T-helper 1 cell treated with Interleukin-12 subunit alpha and Interleukin-12 subunit beta and Interleukin-4 antibody, amounts not matched to agents 30 ng/mL and 1 ng/mL, for 36 hours (primary cell): ENCODE measurements at regions not wholly inside any gene's neighbourhood (a gene's known extent, or its start where the extent isn't known, plus 50 kb on each side); places are given as distances from the start of the nearest gene placed in this dataset.

Experiments
- intact Hi-C: fragments of 100-400 bp; cut with micrococcal nuclease; formaldehyde crosslinking; loops from one replicate; pipeline ENCODE4 v1.15.1; 2024

DNA sequence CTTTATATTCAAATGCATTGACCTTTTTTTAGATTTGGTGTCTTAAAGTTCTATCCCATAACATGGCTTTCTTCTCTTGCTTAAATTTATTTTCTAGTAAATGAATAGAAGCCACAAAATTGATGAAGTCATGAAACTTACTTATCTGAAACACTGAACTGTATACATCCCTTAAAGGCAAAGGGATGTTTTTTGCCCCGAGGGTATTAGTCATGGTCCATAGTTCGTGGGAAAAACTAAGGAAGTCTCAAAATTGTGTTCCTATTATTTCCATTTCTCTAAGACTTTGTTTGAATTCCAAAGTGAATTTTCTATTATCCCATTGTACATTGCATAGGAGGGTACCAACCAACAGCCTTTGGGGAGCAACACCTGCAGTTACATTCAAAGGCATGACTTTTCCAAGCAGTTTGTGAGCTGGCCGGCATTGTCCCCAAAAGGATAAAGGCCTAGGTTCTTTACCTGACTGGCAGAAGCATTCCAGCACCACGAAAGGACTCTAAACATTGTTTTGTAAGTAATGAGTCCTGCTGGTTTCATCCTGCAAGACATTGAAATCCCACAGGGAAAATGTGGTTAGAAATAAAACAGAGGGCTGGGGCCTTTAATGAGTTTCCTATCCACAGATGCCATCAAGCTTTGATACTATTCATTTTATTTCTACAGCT is 473.5 kb downstream of the PRKD1 start:
- intact Hi-C loops = no loop called here

DNA sequence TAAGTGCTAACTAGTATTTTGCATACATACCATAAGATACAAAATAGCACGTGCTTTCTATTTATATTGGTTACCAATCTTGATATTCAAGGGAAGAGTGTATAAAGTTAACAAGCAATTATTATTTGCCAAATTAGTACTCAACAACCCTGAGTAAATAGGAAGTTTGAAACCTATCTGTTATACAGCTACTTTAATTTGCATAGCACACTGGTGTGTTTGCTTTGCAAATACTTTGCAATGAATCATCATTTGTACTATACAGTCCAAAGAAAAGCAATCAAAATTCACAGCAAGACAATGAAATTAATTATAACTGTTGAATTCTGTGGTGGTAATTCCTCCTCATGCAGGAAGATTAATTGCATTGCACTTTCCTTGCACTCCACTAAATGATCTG is 469.1 kb downstream of the PRKD1 start:
- intact Hi-C loops = no loop called here

DNA sequence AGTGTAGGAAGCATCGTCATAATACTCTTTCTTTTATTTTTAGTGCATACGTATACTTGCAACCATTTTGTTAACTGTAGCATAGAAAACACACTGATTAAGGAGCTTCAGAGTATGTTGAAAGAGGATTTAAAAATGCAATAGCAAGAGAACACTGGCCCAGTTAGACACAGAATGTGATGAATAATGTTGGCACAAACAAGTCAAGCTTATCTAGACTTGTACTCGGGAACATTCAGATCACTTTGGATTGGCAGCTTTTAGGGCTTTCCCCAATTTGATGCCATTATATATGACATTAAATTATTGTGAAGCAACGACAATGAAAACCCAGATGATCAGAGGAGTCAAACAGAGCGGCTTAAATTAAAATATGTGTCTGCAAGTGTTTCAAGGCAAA is 468.1 kb downstream of the PRKD1 start:
- intact Hi-C loops = no loop called here

DNA sequence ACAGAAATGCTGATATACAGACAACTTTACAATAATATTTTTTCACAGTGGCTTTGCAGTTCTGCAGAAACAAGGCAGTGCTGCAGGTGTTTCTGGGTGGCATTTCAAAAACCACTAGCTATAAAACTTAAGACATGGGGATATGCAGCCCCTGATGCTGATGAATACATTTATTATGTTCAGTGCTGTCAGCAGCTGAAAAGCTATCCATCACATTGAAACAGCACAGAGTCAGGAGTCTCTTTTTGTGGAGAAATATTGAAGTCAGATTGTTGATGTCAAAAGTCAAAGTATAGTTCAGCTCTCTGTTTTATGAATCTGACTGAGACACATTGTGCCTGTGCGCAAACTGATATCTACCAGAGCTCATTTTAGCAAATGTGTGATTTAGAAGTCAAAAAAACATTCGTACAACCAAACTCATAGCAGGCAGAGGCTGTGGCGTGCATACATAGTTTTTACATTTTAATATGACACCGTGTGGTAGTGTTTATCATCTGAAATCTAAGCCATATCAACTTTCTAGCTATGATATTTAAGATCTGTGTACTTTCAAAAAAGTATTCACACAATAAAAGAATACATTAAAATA is 467.6 kb downstream of the PRKD1 start:
- intact Hi-C loops = no loop called here

DNA sequence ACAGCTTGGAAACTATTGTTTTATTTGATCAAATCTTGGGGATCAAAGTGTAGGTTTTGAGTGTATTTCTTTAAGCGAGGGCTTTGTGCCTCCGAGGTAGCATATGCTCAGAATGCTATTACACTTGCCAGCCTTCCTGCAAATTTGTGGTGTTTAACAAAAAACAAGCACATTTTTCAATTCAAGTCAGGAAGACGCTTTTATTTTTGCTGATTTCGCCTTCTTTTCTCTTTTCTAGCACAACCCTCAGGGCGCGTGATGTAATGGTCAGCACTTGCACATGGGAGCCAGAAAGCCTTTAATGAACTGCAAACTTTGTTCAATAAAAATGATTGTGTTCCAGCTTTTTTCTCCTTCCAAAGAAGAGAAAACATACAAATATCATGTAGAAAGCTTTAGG is 466.5 kb downstream of the PRKD1 start:
- intact Hi-C loops = no loop called here

DNA sequence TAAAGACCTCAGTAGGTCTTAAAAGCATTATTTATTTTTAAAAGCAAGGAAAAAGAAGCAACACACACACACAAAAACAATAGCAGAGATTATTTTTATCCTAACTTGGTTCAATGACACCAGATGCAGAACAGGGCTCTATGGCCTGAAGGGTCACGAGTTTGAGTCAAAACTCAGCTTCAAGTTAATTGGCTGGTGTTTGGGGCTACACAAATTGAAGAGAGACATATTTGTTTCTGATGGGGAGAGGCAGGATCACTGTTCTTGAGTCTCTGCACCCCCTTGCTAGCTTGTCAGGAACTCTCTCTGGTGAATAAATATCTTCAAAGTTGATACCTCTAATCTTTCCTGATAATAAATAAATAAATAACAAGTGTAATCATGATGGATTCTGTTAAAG is 466.1 kb downstream of the PRKD1 start:
- intact Hi-C loops = no loop called here

DNA sequence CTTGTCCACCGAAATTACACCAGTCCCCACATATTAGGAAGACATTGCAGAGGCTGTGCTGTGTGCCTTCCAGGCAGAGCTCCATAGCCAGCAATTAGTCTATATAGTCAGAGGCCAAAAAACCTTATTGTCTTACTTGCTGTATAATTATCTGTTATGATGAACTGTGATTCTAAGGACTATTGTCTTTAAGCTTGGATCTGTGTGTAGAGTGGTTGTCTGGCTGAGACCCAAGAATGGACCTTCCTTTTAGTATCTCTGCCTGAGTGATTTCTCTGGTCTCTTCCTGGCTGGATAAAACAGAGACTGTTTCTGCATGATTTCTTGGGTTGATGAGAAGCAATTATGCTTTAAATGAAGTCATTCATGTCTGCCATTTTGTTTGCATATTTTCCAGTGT is 465.3 kb downstream of the PRKD1 start:
- intact Hi-C loops = no loop called here

DNA sequence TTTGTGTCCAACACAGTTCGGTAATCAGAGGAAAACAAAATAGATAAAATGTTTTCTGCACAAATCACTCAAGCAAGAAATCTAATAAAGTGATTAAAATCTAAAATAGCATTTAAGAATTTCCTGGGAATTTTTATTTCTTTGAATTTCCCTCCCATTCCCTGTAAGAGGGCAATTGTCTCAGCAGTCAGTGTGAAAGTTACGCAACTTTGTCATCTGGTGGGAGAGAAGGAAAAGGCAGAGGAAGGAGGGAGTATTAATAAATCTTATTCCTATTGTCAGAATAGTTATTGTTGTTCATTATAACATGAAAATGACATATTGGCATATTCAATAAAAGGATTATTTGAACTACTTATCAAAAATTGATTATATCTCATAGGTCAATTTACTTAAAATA is 464.9 kb downstream of the PRKD1 start:
- intact Hi-C loops = no loop called here

DNA sequence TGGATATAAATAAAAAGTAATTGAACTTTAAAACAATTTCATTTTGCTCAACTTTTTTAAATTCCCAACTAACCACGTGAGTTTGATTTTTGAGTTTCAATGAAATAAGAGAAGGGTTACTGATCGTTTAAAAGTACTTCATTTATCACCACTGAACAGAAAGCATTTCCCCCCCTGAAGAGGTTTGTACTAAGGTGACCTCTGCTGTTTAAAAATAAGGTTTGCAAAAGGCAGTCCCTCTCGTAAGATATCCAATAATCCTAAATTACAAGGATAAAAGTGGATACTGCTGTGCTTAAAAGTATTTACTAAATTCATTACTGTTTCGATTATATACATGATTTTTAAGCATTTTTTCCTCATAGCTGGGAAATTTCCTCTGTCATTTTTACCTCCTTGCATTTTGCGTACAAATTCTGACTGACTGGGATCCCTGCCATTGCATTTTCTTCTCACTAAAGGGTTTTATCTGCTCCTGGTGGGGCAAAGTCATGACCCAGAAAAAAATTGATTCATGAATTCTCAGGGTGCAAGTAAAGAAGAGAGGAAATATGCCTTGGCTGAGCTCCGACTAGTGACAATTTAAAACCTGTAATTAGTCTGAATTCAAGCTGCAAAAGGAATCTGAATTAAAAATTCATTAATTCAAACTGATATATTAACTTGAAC is 463.8 kb downstream of the PRKD1 start:
- intact Hi-C loops = no loop called here

DNA sequence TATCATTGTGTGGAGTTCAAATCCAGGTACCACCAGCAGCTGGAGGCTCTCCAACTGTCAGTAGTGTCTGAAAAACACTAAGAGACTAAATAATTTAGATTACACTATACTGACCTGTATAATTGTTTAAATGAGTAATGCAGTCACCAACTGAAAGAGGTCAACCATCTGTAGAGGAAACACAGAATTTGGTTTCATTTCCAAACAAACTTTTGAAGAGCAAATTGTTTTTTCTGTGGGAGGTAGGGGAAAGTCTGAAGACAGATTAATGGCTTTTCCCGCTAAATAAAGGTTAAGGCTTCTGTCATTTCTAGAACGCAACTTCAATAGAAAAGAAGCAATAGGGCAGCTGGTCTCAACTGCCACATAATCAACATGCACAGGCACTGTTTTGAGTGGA is 462.6 kb downstream of the PRKD1 start:
- intact Hi-C loops = no loop called here

DNA sequence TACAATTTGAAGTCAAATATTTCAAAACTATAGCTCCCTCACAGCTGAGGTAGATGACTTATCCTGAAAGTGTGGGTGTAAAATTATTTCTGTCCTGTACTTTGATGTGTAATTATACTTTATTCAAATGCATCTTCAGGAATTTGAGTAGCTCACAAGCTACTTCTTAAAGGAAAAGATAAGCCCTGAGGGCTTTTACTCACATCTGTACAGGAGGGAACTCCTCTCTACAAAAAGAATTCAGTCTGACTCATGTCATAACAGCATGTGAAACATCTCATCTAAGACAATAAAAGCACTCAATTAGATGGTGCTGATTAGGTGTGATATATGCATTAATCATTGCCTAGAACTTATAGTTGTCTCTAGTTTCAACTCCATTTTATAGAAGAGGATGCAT is 452.0 kb downstream of the PRKD1 start:
- intact Hi-C loops = no loop called here

DNA sequence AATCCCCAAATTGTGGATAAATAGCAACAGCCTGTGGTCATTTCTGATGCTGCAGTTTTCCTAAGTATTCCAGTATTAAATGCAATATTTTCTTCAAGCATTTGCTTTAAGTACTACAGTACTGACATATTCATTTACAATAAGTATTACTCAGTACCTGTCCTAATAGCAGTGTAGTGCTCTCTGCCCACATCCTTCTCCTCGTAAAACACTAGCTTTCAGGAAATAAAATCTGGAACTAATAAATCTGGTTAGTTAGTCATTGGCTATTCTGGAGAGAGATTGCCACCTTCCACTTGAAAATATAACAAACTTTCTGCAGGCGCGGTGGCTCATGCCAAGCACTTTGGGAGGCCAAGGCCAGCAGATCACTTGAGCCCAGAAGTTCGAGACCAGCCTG is 441.5 kb downstream of the PRKD1 start:
- intact Hi-C loops = no loop called here

DNA sequence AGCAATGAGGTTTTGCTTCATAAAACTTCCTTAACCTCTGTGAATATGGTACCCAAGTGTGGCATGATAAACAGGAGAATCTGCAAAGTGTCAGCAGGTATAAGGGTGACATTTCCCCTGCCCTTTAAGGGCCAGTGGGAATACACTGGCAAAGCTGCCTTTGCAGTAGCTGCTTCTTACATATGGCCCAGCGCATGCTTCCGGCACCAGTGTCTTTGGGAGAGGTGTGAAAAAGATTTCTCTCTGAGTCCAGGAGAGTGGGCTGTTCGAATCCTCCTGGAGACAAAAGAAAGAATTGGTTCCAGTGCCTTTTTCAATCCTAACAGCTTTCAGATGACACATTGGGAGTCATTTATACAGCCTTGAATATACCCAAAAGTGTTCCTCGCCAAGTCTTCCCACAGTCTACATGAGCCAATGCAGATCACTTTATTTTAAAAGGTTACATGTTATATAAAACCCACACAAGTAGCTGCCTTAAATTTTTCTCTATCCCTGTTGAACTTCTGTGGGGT is 437.7 kb downstream of the PRKD1 start:
- intact Hi-C loops = no loop called here

DNA sequence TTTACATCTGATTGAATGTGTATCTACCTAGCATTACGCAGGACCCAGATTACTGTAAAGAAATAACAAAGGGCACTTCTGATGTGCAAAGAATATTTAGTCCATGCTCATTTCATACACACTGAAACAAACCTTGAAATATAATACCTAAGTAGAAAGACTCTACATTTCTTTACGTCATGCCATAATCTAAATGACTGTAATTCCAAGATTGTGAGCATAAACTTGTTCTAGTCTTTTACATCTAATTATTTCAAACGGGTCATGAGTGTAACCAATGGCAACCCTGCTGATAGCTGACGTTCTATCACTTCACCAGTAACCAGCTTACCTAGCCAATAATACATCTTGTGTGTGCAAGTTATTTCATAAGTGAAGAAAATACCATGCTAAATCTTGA is 433.8 kb downstream of the PRKD1 start:
- intact Hi-C loops = no loop called here

DNA sequence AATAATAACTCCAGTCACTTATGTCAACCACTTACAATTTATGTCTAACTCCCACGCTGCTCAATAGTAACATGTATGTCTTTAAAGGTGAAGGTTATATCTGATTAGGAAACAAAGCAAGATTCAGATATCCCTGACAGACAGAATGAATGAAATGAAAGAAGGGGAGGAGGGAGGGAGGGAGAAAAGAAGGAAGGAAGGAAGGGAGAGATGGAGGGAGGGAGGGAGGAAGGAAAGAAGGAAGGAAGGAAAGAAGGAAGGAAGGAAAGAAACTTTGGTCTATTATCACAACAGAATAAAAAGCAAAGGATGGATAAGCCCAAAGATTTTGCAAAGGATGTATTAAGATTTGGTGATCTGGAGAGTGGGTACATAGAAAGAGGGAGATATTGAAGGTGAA is 433.3 kb downstream of the PRKD1 start:
- intact Hi-C loops = no loop called here

DNA sequence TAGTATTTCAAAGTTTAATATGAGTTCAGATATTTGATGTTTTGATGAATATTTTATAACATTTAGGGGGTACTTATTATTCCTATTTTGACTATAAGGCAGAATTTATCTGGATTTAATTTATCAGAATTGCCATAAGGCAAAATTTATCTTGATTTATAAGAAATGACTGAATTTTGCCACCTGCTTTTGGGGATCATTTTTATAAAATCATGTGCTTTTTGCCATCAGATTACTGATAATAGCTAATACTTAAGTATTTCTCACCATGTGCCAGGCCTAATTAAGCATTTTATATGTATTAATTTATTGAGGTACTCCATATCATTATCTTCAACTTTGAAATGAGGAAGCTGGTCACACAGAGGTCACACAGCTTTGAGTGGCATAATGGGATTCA is 423.7 kb downstream of the PRKD1 start:
- intact Hi-C loops = no loop called here

DNA sequence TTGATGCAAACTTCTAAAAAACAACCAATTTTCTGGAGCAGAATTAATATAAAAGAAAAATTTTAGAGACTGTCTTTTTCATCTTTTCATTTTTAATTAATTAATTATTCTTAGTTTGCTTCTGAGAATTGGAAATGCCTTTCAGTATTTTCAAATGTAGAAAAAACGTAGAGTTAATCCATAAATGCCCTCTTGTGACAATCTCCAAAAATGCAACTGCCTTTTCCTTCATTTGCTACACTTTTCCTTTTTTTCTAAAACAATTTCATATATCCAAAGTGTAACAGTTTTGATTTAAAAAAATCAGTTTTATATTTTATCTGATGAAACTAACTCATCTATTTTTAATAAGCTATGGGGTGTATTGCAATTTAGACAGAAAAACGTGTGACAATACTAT is 409.3 kb downstream of the PRKD1 start:
- intact Hi-C loops = no loop called here

DNA sequence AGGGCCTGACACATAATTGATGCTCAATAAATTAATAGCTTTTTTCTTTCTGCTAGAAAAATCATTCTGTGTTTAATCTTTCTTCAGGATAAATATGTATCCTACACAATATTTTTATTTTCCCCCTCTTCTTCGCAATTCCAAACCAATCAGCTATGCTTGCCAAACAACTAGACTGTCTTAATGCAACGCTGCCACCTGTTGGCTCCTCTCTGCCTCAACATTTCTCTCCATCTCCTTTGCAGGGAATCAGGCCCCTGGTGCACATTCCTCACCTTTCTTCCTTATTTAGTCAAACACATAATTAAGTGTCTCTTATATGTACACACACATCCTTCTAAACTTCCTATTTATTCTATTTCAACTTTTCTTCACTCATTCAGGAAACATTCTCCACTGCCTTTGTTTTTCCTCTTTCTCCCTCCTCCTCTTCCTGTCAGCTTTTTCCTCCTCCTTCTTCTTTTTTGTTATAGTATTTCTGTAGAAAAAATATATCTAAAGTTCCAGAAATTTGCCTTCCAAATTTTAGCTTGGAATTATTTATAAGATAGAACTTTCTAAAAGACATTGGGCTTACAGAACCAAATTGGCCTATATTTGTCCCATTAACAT is 406.0 kb downstream of the PRKD1 start:
- intact Hi-C loops = no loop called here
